ENCODE measurements at regions not wholly inside any gene's neighbourhood (a gene's known extent, or its start where the extent isn't known, plus 50 kb on each side); places are given as distances from the start of the nearest gene placed in this dataset.

DNA sequence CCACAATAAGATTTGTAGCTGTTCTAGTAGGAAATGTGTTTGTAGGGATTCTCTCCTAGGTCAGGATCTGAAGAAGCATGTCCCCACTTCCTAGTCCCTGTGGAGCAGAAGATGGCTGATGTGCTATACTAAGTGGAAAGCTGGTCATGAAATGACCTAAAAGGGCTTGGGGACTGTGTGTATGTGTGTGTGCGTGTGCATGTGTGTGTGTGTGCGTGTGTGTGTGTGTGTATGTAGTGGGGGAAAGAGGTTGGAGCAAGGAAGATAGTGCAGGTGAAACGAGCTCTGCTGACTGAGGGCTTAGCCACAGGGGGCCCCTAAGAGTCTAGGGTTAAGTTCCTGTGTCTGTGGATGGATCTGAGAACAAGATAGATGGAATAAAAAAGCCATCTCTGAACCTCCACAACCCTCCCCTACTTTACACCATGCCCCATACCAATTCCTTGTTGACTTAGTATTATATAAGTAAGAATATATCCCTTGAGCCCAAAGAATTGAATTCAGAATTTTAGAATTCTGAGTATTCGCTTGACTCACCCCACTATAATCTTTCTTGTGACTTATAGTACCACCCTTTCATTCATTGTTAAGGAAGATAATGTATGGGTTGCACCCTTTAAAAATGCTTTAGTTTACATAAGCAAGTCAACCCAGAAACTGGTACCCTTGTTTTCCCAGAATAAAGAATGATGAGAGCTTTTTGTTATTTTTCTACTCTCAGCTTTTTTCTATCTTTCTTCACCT, 96.1 kb downstream of the RPL22L1 start:
- no peak for TF ChIP-seq ESRRG (CRISPR knock-in tag; IDR thresholded peaks at IDR 0.05)
- no peak for TF ChIP-seq TCF4 (CRISPR knock-in tag; IDR thresholded peaks at IDR 0.05; ENCODE audit: borderline replicate concordance)
- TF ChIP-seq RARB (CRISPR knock-in tag; IDR thresholded peaks at IDR 0.05), result no peak
- TF ChIP-seq PPARA (CRISPR knock-in tag; IDR thresholded peaks at IDR 0.05; ENCODE audit: borderline replicate concordance), result no peak
- TF ChIP-seq ARNTL (CRISPR knock-in tag; IDR thresholded peaks at IDR 0.05; ENCODE audit: borderline replicate concordance, low read depth), result no peak
- no peak for ATAC-seq

DNA sequence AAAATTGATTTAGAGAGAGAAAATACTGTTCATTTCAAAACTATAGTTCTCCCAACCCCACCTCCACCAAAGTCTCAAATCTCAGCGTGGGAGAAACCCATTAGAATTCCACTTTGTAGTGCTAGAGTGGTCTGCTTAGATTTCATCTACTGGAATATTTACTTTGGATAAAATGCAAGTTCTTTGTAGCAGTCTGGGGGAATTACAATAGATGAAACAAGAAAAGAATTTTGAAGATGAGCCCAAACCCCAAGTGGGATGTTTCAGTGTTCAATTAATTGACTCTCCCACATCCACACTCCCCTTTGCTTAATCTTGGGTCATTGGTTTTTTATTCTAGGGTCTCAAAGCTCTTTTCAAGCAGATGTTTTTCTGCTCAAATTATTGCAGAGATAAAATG, 97.8 kb downstream of the RPL22L1 start:
- ATAC-seq, result no peak

DNA sequence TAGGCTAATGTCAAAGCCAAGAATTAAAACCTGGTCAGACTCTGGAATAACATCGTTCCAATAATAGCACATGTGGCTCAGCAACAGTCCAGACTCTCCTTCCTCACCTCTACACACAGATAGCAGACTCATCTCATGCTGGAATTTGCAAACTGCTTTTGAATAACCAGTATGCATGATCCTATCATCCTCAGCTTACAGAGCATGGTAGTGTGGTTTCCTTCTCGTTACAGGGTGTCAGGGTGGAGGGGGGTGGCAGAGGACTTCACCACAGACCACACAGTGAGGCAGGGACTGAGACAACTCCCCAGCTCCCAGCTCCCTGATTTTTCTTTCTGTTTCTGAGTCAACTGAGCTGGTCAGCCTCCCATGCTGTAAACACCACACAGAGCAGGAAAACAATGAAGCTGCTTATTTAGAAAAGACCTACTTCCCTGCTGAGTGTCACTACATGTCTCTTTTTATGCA, 101.6 kb downstream of the RPL22L1 start:
- ATAC-seq, result peak; percentile 40
- TF ChIP-seq TCF4 (CRISPR knock-in tag; IDR thresholded peaks at IDR 0.05; ENCODE audit: borderline replicate concordance) (no peak), RARB (CRISPR knock-in tag; IDR thresholded peaks at IDR 0.05) (no peak), ZNF70 (CRISPR knock-in tag; IDR thresholded peaks at IDR 0.05) (no peak), TOX (CRISPR knock-in tag; IDR thresholded peaks at IDR 0.05; ENCODE audit: borderline replicate concordance) (no peak), GLIS3 (CRISPR knock-in tag; IDR thresholded peaks at IDR 0.05) (no peak)
- TF ChIP-seq, protein P1, sequence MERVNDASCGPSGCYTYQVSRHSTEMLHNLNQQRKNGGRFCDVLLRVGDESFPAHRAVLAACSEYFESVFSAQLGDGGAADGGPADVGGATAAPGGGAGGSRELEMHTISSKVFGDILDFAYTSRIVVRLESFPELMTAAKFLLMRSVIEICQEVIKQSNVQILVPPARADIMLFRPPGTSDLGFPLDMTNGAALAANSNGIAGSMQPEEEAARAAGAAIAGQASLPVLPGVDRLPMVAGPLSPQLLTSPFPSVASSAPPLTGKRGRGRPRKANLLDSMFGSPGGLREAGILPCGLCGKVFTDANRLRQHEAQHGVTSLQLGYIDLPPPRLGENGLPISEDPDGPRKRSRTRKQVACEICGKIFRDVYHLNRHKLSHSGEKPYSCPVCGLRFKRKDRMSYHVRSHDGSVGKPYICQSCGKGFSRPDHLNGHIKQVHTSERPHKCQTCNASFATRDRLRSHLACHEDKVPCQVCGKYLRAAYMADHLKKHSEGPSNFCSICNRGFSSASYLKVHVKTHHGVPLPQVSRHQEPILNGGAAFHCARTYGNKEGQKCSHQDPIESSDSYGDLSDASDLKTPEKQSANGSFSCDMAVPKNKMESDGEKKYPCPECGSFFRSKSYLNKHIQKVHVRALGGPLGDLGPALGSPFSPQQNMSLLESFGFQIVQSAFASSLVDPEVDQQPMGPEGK (CRISPR knock-in tag; IDR thresholded peaks at IDR 0.05; ENCODE audit: borderline replicate concordance), result no peak

More for the DNA sequence above, 97.8 kb downstream of the RPL22L1 start:
- TF ChIP-seq, protein P1 (CRISPR knock-in tag; IDR thresholded peaks at IDR 0.05; ENCODE audit: borderline replicate concordance), result no peak
- peak; percentile 68 for TF ChIP-seq ISL1 (CRISPR knock-in tag; IDR thresholded peaks at IDR 0.05)

DNA sequence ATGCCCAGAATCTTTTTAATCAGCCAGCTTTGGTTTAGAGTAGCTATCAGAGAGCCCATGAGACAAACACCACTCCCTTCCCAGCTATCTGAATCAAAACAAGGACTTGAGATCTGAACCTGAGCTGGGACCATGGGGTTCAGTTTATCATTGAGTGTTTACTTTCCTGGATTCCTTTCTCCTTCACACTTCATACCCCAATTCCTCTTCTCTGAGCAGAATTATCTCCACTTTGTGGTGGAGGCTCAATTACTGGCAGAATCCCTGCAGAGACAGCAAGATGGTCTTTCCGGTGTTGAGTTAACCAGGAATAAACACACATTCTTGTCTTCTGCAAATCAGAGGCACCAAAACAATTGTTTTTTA, 102.4 kb downstream of the RPL22L1 start:
- no peak for ATAC-seq
- TF ChIP-seq GLIS3 (CRISPR knock-in tag; IDR thresholded peaks at IDR 0.05), result no peak
- TF ChIP-seq, protein P2, sequence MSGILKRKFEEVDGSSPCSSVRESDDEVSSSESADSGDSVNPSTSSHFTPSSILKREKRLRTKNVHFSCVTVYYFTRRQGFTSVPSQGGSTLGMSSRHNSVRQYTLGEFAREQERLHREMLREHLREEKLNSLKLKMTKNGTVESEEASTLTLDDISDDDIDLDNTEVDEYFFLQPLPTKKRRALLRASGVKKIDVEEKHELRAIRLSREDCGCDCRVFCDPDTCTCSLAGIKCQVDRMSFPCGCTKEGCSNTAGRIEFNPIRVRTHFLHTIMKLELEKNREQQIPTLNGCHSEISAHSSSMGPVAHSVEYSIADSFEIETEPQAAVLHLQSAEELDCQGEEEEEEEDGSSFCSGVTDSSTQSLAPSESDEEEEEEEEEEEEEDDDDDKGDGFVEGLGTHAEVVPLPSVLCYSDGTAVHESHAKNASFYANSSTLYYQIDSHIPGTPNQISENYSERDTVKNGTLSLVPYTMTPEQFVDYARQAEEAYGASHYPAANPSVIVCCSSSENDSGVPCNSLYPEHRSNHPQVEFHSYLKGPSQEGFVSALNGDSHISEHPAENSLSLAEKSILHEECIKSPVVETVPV (CRISPR knock-in tag; IDR thresholded peaks at IDR 0.05), result no peak
- TF ChIP-seq, protein P1 (CRISPR knock-in tag; IDR thresholded peaks at IDR 0.05; ENCODE audit: borderline replicate concordance), result no peak
- no peak for TF ChIP-seq ESRRG (CRISPR knock-in tag; IDR thresholded peaks at IDR 0.05)
- TF ChIP-seq, protein P3, sequence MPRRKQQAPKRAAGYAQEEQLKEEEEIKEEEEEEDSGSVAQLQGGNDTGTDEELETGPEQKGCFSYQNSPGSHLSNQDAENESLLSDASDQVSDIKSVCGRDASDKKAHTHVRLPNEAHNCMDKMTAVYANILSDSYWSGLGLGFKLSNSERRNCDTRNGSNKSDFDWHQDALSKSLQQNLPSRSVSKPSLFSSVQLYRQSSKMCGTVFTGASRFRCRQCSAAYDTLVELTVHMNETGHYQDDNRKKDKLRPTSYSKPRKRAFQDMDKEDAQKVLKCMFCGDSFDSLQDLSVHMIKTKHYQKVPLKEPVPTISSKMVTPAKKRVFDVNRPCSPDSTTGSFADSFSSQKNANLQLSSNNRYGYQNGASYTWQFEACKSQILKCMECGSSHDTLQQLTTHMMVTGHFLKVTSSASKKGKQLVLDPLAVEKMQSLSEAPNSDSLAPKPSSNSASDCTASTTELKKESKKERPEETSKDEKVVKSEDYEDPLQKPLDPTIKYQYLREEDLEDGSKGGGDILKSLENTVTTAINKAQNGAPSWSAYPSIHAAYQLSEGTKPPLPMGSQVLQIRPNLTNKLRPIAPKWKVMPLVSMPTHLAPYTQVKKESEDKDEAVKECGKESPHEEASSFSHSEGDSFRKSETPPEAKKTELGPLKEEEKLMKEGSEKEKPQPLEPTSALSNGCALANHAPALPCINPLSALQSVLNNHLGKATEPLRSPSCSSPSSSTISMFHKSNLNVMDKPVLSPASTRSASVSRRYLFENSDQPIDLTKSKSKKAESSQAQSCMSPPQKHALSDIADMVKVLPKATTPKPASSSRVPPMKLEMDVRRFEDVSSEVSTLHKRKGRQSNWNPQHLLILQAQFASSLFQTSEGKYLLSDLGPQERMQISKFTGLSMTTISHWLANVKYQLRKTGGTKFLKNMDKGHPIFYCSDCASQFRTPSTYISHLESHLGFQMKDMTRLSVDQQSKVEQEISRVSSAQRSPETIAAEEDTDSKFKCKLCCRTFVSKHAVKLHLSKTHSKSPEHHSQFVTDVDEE (CRISPR knock-in tag; IDR thresholded peaks at IDR 0.05), result no peak
- TF ChIP-seq, protein P4, sequence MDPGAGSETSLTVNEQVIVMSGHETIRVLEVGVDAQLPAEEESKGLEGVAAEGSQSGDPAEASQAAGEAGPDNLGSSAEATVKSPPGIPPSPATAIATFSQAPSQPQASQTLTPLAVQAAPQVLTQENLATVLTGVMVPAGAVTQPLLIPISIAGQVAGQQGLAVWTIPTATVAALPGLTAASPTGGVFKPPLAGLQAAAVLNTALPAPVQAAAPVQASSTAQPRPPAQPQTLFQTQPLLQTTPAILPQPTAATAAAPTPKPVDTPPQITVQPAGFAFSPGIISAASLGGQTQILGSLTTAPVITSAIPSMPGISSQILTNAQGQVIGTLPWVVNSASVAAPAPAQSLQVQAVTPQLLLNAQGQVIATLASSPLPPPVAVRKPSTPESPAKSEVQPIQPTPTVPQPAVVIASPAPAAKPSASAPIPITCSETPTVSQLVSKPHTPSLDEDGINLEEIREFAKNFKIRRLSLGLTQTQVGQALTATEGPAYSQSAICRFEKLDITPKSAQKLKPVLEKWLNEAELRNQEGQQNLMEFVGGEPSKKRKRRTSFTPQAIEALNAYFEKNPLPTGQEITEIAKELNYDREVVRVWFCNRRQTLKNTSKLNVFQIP (CRISPR knock-in tag; IDR thresholded peaks at IDR 0.05; ENCODE audit: borderline replicate concordance, low read depth), result no peak
- TF ChIP-seq SNAI2 (CRISPR knock-in tag; IDR thresholded peaks at IDR 0.05), result no peak
- TF ChIP-seq ZNF565 (CRISPR knock-in tag; conservative IDR thresholded peaks at IDR 0.05; ENCODE audit: low read depth), result no peak
- no peak for TF ChIP-seq ZNF70 (CRISPR knock-in tag; IDR thresholded peaks at IDR 0.05)
- TF ChIP-seq, protein P5, sequence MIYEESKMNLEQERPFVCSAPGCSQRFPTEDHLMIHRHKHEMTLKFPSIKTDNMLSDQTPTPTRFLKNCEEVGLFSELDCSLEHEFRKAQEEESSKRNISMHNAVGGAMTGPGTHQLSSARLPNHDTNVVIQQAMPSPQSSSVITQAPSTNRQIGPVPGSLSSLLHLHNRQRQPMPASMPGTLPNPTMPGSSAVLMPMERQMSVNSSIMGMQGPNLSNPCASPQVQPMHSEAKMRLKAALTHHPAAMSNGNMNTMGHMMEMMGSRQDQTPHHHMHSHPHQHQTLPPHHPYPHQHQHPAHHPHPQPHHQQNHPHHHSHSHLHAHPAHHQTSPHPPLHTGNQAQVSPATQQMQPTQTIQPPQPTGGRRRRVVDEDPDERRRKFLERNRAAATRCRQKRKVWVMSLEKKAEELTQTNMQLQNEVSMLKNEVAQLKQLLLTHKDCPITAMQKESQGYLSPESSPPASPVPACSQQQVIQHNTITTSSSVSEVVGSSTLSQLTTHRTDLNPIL (CRISPR knock-in tag; IDR thresholded peaks at IDR 0.05; ENCODE audit: low read depth), result no peak
- TF ChIP-seq RARB (CRISPR knock-in tag; IDR thresholded peaks at IDR 0.05), result no peak
- no peak for TF ChIP-seq PPARA (CRISPR knock-in tag; IDR thresholded peaks at IDR 0.05; ENCODE audit: borderline replicate concordance)
- TF ChIP-seq ZFP3 (CRISPR knock-in tag; IDR thresholded peaks at IDR 0.05), result no peak
- TF ChIP-seq ZC3H10 (CRISPR knock-in tag; IDR thresholded peaks at IDR 0.05), result no peak
- TF ChIP-seq ARNTL (CRISPR knock-in tag; IDR thresholded peaks at IDR 0.05; ENCODE audit: borderline replicate concordance, low read depth), result no peak
- no peak for TF ChIP-seq OSR1 (CRISPR knock-in tag; IDR thresholded peaks at IDR 0.05)
- TF ChIP-seq BACH2 (CRISPR knock-in tag; IDR thresholded peaks at IDR 0.05; ENCODE audit: borderline replicate concordance), result no peak
- no peak for TF ChIP-seq ISL1 (CRISPR knock-in tag; IDR thresholded peaks at IDR 0.05)
- TF ChIP-seq ZFP30 (CRISPR knock-in tag; IDR thresholded peaks at IDR 0.05), result no peak

All from SK-N-SH treated with all-trans-retinoic acid at 6 μM for 48 hours (cell line).